HG03196 (cell line): ENCODE measurements at regions not wholly inside any gene's neighbourhood (a gene's known extent, or its start where the extent isn't known, plus 50 kb on each side); places are given as distances from the start of the nearest gene placed in this dataset.
"Not testable (repeated sequence)": the region's sequence is repeated elsewhere in the genome, so short reads cannot be mapped to it uniquely, and the experiment has no call there.

Experiments
- ATAC-seq: cut with Tn5 transposase; IDR thresholded peaks from one replicate; pipeline ENCODE4 v1.9.1; 2021; ENCODE audit not compliant: unreplicated experiment

DNA sequence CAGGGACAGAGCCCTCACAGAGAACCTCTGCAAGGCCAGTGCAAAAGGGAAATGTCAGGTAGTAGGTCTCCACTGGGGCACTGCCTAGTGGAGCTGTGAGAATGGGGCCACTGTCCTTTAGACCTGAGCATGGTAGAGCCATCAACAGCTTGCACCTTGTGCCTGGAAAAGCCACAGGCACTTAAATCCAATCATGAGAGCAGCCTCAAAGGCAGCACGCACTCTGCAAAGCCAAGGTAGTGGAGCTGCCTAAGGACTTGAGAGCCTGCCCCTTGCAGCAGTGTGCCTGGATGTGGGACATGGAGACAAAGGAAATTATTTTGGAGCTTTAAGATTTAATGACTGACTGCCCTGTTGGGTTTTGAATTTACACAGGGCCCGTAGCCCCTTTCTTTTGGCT is 918.5 kb upstream of the POT1 start:
- ATAC-seq: no peak

DNA sequence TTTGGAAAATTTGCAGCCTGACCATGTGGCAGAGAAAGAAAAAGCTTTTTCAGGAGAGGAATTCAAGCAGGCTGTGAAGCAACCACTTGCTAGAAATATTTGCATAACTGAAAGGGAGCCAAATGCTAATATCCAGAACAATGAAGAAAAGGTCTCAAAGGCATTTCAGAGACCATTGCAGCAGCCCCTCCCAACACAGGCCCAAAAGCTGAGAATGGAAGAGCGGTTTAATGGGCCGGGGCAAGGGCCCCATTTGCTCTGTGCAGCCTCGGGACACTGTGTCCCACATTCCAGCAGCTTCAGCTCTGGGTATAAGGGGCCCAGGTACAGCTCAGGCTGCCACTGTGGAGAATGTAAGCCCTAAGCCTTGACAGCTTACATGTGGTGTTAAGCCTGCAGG is 918.1 kb upstream of the POT1 start:
- no peak for ATAC-seq

DNA sequence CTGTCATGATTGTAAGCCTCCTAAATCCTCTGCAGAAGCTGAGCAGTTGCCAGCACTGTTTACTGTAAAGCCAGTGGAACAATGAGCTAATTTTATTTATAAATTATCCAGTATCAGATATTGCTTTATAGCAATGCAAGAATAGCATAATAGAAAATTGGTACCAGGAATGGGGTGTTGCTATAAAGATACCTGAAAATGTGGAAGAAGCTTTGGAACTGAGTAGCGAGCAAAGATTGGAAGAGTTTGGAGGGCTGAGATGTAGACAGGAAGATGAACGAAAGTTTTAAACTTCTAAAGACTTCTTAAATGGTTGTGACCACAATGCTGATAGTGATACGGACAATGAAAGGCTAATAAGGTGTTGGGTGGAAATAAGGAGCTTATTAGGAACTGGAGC is 917.4 kb upstream of the POT1 start:
- ATAC-seq: no peak

DNA sequence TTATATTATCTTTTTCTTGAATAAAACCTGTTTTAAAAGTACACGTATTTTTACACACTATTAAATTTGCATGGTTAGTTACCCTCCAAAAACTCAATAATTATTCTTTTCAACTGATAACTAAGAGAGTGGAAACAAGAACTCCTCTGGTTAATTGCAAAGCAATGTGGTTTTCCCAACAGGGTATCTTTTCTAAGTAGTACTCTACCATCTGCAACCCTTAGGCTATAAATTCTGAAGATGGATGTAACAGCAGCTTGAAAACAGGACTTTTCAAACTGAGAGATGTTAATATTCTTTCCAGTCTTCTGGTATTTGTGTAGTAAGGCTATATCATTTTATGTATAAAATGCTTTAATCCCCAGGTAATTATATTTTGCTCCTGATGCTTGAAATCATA is 916.1 kb upstream of the POT1 start:
- no peak for ATAC-seq

DNA sequence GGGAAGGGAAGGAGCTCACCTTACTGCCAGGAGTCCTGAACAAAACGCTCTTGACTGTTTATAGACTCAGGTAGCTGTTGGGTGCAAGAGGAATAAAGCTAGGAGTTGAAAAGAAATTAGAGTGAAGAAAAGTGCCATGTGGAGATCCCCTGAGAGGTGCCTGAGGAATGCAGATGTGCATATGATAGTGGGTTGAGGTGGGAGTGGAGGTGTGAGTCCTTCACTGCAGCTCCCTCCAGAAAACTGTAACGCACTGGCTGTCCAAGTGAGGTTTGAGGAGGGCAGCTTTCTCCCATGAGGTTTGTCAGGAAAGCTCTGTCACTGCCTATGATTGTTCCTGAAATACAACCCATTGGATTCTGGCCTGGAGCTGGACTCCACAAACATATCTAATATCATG is 904.8 kb upstream of the POT1 start:
- ATAC-seq: no peak

DNA sequence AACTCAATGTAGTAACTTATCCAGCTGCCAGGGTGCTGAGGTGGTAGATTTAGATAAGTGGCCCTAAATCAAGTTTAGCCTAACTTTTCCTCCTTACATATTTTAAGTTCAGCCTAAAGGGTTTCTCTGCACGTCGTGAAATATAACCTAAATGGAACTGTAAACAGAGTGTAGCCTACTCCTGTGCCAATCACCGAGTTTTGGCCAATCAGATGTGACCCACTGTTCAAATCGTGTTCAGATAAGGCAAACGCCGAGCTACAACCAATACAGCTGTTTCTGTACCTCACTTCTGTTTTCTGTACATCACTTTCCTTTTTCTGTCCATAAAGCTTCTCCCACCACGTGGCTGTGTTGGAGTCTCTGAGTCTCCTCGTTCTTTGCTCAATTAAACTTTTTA is 904.2 kb upstream of the POT1 start:
- ATAC-seq: no peak

DNA sequence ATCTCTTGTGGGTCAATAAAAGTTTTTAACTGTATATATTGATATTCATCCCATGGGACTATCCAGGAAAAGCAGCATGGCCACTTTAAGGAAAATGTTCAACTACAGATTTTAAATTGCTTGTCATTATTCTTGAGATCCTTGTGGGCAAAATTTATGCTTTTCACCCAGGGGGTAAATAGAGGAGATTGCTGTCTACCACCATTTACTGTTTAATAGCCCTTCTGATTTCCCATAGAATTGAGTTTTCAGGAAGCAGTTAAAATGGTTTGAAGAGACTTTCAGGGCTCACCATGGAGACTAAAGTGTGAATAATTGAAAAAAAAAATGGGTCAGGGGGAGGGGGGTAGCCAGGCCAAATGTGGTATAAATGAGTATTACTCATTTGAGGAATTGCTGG is 901.1 kb upstream of the POT1 start:
- no peak for ATAC-seq

DNA sequence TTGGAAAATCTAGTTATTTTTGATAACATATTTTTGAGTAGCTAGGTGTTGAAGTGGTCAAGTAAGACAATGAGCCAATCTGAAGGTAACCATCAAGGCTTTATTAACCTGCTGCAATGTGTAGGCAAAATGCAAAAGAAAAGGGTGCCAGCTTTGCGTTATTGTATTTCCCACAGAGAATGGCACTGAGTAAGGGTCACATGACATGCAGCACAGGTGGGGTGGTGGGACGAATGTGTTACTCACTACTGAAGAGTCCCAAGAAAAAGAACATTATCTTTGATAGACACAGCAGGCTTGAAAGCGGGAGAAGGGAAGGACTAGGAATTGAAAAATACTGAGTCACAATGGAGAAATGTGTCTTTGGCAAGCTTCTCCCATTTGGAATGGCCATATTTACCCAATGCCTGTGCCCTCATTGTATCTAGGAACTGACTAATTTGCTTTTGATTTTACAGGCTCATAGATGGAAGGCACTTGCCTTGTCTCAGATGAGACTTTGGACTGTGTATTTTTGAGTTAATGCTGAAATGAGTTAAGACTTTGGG is 898.6 kb upstream of the POT1 start:
- no peak for ATAC-seq

DNA sequence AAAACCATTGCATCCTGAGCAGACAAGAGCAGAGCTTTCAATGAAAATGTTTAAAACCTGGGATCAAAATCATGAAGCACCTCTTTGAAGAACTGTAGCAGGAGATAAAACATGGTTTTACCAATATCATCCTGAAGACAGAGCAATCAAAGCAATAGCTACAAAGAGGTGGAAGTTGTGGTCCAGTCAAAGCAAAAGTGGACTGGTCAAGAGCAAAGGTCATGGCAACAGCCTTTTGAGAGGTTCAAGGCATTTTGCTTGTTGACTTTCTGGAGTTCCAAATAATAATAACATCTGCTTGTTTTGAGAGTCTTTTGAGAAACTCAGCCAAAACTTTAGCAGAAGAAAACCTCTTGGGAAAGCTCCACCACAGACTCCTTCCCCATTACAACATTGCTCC is 893.9 kb upstream of the POT1 start:
- no peak for ATAC-seq

DNA sequence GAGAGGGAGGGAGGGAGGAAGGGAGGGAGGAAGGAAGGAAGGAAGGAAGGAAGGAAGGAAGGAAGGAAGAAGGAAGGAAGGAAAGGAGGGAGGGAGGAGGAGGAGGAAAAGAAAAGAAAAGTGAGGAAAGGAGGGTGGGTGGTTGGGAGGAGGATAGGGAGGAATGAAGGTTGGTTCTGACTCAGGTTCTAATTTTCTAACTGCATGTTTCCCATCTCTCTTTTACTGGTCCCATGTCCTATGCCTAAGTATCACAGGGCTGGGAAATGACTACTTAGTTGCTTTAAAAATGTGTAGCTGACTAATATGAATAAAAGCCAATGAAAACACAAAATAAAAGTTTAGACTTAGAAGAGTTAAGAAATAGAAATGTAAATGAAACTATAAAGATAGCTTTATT is 890.9 kb upstream of the POT1 start:
- no peak for ATAC-seq

DNA sequence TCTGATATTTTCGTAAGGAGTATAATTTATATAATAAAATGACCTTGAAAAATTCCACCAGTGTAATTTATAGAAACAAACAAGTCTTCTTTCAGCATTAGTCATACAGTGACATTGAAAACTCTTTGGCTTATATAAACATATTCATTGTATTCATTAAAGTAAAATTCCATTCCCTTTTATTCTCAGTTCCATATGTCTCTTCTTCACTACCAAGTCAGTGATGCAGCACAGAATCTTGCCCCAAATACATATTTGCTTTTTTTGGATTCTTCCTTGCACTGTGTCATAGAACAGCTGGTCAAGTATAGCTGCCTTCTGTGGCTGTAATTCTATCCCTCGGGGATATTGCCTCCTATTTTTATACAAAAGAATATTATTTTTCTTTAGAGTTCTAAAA is 884.5 kb upstream of the POT1 start:
- no peak for ATAC-seq

DNA sequence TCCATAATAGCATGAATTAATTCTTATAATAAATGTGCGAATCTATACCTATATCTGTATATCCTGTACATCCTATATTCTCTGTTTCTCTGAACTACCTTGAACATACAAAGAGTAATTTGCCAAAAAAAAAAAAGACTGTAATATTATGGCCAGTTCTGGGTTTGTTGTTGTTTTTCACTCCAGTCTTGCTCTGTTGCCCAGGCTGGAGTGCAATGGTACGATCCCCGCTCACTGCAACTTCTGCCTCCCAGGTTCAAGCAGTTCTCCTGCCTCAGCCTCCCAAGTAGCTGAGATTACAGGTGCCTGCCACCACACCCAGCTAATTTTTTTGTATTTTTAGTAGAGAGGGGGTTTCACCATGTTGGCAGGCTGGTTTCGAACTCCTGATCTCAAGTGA is 876.9 kb upstream of the POT1 start:
- not testable (repeated sequence) for ATAC-seq

DNA sequence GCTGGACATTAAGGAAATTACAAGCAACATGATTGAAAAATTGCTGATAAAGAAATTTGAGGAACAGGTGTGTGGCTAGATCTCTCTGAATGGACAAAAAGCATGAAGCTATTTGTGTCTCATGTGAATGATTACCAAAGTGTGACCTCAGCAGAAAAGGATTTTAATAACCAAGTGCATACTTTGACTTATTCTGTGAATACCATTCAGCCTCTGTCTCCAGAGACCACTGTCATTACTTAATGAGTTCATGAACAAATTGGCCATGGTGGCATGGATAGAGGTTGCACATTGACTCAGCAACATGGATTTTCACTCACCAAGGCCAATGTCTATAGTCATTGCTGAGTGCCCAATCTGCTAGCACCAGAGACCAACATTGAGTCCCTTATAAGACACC is 874.6 kb upstream of the POT1 start:
- no peak for ATAC-seq

DNA sequence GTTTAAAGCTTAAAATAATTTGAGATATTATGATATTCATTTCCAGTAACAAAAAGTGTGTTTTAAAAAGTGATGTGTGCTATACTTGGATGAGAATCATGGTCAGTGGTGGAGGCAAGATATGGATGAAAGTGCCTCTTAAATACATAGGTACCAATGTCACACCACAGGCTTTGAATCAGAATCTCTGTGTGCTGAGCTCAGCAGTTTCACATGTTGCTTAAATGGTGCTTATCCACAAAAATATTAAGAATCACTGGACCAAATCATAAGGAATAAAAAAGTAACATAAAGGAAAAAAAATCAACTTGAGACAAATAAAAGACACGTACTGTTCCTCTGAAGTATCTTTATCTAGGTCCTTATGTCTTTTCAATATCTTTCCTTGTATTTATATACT is 850.5 kb upstream of the POT1 start:
- no peak for ATAC-seq

DNA sequence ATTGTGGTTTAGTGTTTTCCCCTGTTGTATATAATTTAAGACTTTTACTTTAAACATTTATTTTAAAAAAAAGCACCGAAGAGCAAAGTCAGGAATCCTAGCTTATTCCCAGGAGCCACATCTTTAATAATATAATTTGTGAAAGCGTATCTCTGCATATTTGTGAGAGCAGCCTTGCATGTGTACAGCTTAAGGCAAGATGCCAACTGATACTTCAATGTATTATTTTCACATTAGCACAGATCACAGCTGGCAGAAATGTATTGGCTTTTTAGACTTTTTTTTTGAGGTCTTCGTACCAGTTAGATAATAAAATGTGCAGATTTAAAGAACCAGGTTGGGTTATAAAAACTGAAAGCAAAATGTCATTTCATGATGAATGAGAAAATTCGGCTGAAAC is 845.7 kb upstream of the POT1 start:
- ATAC-seq: no peak

DNA sequence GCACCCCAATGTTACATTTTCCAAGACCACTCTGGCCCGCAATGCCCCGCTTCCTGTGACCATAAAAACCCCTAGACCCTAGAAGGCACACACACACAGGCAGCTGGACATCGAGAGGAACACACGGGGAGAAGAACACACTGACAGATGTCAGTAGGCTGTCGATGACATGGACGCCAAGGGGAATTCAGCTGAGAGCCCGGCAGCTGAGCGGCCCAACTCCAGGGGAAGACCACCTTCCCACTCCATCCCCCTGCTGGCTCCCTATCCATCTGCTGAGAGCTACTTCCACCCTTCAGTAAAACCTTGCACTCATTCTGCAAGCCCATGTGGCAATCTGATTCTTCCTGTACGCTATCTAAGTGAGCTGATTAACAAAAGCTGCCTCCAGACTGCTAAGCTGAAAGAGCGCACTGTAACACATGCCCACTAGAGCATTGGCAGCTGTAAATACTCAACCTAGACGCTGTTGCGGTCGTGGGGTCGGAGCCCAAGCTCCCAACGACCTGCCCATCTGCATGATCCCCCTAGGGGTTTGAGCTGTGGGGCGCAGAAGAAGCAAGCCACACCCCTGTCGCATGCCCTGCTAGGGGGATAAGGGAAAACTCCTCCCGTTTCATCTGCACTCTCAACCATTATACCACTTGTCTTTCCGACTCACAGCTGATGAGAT is 843.6 kb upstream of the POT1 start:
- no peak for ATAC-seq

DNA sequence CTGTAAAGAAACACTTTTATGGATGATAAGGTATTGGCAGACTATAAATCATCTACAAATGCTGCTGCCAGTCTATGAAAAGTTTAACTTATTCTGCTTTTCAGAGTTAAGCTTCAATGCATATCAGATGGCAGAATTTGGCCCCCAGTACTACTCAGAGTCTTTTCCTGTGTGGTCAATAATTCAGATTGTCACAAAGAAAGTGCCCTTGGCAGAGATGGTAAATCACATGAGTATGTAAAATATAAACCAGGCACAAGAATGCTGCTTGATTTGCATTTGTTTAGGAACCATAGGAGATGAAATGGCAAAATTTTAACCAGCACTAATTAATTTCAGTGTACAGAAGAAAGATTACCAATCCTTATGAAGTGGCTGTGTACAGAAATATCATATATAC is 818.3 kb upstream of the POT1 start:
- ATAC-seq: no peak

DNA sequence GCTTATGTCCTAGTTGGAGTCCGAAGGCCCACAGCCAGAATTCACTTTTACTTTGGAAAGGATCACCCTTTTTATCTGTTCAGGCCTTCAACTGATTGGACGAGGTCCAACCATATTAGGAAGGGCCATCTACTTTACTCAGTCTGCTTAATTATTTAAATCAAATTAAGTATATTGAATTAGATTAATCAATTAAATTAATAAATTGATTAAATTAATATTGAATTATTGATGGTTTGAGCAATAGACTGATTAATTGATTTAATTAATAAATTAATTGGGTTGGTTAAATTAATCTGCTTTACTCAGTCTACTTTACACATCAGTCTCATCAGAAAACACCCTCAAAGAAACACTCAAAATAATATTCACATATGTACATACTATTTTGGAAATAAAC is 816.9 kb upstream of the POT1 start:
- no peak for ATAC-seq

DNA sequence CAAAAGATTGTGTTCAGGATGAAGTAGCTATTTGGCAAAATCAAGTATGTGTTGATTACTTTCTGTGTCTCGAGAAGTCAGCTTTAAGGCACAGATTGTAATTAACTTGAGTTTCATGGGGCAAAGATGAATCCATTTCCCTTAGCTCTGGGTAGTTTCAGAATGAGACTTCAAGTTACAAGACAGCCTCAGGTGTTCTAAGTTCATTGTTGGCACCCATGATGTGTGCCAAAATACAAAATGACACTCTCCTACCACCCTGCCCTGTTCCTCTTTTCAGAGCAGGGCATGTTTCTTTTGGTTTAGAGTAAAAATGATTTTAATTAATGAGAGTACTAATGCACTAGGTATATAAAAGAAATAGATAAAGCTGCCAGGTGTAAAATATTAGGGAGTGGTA is 797.6 kb upstream of the POT1 start:
- no peak for ATAC-seq

DNA sequence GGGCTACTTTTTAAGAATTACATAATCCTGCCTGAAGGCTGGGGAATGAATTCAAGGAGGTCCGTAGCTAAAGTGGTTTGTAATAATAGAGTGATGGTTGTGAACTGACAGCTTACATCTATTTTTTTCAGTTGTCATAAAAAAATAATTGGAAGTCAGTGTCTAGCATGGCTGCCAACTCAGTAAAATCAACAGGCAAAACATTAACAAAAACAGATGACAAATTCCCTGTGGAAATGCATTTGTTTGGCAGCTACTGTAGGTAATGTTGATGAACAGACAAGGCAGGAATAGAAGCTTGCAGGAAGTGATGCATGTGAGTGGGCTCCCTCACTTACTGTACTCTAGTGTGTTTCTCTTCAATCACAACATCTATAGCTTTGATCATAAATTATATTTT is 766.0 kb upstream of the POT1 start:
- no peak for ATAC-seq

DNA sequence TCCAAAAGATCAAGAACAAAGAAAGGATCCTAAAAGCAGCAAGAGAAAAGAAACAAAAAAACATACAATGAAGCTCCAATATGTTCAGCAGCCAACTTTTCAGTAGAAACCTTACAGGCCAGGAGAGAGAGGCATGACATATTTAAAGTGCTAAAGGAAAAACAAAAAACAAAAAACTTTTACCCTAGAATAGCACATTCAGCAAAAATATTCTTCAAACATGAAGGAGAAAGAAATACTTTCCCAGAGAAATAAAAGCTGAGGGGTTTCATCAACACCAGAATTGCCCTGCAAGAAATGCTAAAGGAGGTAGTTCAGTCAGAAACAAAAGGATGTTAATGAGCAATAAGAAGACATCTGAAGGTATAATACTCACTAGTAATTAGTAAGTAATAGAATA is 753.5 kb upstream of the POT1 start:
- no peak for ATAC-seq

DNA sequence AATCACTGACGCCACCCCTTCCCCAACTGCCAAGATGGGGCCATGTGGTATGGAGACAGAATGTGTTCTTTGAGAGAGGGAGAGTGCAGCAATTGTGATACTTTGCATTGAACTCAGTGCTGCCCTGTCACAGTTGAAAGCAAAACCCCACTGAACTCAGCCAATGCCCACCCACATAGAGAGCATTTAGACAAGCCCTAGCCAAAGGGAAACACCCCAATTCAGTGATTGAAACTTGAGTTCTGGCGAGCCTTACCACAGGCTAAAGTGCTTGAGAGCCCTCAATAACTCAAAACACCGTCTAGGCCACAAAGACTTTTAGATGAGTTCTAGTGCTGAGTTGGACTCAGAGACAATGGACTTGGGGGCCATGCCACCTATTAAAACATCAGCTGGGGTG is 751.9 kb upstream of the POT1 start:
- no peak for ATAC-seq

DNA sequence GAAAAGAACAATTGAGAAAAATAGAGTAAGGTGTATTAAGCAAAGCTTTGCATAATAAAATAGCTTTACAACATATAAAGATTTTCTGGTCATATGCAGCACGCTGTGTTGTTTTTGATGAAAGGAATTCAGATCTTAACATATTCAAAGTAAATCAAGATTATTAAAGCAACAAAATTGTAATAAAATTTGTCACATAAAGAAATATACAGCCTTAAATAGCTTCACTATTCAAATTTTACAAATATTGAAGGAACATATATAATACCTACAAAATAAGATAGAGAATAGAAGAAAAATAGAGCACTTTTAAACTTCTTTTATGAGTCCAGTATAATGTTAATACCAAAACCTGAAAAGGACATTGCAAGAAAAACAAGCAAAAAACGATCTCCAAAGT is 749.1 kb upstream of the POT1 start:
- ATAC-seq: no peak
